GM18867 (cell line): ENCODE measurements at regions not wholly inside any gene's neighbourhood (a gene's known extent, or its start where the extent isn't known, plus 50 kb on each side); places are given as distances from the start of the nearest gene placed in this dataset.
A peak's percentile ranks its signal among the peaks of the same experiment; 100 is the strongest.

Experiments
- ATAC-seq: cut with Tn5 transposase; IDR thresholded peaks from one replicate; pipeline ENCODE4 v1.9.1; 2021; ENCODE audit warnings: mild to moderate bottlenecking, moderate library complexity; ENCODE audit not compliant: unreplicated experiment

DNA sequence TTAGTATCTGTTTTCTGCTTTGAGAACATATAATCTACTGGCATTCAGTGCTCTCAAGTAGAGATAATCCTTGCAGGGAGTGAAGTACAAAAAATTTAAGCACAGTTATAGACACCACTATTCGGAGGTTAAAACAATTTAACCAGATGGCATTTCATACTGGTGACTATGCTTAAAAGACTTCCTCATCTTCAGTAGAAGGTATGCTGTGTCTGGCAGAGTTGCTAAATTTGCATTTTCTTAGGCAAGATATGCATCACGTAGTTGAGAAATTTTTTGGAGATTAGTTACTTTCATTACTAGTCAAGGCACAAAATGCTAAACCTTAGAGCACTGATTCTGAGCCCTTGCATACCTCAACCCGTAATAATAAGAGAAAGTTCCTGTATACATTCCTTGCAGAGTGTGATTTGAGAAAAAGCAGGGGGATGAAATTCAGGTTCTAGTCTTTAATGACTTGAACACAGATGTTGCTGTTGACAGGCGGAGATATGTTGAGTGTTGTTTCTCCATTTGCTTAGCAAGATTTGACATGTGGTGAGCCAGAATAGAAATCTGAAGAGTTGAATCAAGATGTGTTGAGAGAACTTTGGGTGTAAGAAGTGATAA is 70.8 kb upstream of the STARD4 start:
- peak; percentile 67 for ATAC-seq

DNA sequence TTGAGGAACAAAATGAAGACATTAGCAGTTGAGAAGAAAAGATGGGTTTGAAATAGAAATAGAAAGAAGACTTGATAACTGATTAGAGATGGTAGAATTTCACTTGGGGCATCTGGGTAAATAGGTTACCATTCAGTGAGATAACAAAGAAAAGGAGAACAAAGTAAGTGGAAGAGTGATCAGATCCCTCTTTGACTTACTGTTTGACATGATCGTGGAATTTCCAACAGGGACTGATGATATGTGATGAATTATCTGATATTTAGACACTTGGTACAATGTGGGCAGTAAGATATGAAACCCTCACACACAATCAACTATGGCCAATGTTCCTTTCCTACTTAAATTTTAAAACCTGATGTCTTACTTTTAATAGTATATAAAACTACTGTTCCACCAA is 70.1 kb upstream of the STARD4 start:
- ATAC-seq: no peak

DNA sequence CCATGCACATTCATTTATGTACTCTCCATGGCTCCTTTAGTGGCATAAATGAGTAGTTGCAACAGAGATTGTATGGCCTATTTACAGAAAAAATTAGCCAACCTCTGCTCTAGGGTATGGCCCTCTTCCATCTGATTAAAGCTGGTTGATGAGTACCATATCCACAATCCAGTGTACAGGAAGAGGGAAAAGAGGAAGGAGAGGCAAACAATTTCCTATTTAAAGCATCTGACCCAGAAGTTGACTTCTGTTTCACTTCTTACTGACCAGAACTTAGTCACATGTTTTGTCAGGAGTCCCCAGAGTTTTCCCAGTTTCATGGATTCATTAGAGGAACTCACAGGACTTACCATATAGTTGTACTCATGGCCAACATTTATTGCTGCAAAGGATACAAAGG is 68.6 kb upstream of the STARD4 start:
- ATAC-seq: no peak

DNA sequence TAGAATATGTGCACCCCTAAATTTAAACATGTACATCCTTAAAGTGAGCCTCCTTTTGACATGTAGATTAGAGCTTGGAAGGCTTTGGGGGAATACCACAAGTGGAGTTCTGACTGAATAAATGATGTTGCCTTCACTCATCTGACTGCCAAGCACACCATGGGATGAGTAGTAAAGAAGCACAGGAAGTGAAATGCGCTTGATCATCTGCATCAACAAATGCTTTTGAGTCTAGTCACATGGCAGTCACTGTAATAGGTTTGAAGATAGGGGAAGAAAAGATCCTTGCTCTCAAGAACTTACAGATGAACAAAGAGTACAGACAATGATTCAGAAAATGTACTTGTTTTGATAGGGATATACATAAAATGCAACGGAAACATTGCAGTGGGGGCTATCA is 62.0 kb upstream of the STARD4 start:
- no peak for ATAC-seq

DNA sequence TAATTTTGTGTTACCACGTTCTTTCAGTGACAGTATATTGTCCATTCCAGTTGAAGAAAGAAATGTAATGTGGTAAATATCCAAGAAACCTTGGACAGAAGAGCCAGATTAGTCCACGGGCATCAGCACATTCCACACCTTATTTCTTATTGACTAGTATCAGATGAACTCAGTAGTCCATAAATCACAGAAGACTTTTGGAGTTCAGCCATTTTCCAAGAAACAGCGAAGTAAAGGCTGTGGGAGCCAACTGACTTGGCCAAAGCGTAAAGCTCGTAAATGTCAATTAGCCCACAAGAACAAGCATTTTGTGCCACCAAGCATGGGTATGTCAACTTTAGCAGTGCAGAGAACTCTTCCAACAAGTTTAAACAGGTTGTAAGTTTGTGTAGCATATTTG is 60.2 kb upstream of the STARD4 start:
- no peak for ATAC-seq

DNA sequence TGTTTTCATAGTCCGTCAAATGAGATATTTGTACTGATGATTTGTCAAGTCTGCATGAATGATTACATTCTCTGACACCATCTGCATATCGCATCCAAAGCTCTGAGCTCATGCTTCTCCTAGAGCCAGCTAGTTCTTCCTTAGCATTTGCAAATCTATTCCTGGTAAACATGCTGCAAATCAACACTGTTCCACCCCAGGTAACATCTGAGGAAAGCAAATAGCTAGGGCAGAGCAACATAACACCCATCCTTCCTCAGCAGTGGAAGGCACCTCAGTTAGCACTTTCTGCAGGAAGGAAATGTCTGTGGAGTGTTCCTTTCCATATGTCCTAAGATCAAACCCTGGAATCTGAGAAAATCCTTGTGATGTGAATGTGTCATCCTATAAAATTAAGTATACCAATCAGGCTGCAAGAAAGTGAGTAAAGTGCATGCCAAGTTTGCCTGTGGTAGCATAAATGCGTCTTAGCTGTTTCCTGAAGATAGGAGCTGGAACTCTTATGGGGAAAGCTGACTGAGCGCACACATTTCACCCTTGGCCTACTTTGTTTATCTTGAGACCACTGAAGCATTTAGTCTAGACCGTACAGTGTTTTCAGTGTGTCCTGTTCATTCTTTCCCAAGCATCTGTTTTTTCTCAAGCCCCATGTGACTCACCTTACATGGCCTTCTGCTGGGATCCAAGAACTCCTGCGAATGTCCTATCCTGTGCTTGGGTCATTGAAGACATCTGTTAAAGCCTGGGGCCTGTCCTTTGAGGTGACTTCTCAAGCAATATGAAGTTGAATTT is 50.9 kb upstream of the STARD4 start:
- ATAC-seq: no peak

DNA sequence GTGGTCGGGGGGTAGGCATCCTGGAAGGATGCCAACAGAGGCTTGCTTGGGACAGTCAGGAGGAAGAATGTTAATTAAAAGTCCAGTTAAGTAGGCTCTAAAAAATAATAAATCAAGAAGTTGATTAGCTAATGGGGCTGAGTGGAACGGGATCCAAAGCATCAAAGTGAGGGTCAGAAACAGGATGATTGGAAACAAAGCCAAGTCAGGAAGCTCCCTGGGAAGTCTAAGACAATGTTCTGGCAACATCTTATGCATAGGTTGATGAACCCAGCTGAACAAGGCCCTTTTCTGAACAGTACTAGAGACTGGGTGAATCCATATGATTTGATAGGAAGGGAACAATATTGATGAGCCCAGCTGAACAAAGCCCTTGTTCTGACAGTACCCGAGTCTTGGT is 50.2 kb upstream of the STARD4 start:
- ATAC-seq: no peak
